GM12878 (cell line): ENCODE measurements at regions not wholly inside any gene's neighbourhood (a gene's known extent, or its start where the extent isn't known, plus 50 kb on each side); places are given as distances from the start of the nearest gene placed in this dataset.

ENCODE experiments used
- ATAC-seq: fragments of 200-7000 bp; cut with Tn5 transposase; 3 replicates; pipeline ENCODE4 v1.9.1; 2020; ENCODE audit warnings: mild to moderate bottlenecking, moderate library complexity
- BruUV-seq: library from RNA; stranded (reverse); fragments of 400-500 nt; replicated peaks from 2 replicates; lab custom pipeline; 2021; lab: Mats Ljungman, UMichigan
- CTCF ChIA-PET: fragments of 300-600 bp; sonication (Branson Sonifier 250); formaldehyde crosslinking; extraction: SDS; loops from one replicate; lab custom pipeline; 2021; ENCODE audit warnings: inconsistent platforms; lab: Yijun Ruan, JAX
- POLR2A ChIA-PET: fragments of 350-600 bp; formaldehyde crosslinking; extraction: SDS; loops from one replicate; lab custom pipeline; 2021; ENCODE audit warnings: inconsistent platforms; lab: Charles Lee
- RAD21 ChIA-PET: fragments of 300-600 bp; sonication (Branson Sonifier 250); formaldehyde crosslinking; loops from one replicate; lab custom pipeline; 2023; ENCODE audit warnings: antibody characterized with exemption; ENCODE audit not compliant: unreplicated experiment; lab: Charles Lee
- SMC1A ChIA-PET: fragments of 300-600 bp; sonication (Branson Sonifier 250); formaldehyde crosslinking; loops from one replicate; lab custom pipeline; 2023; ENCODE audit not compliant: unreplicated experiment, uncharacterized antibody; lab: Charles Lee
- DNase-seq: peaks from one replicate; pipeline ENCODE4 v3.0.0-alpha.2; 2011; ENCODE audit warnings: low read depth, low spot score
- FAIRE-seq: peaks from 3 replicates; lab custom pipeline; 2011; peaks lifted over from hg19 to GRCh38; lab: Jason Lieb, UNC
- H2AFZ ChIP-seq: 2 replicates; pipeline ENCODE4 v1.6.0; 2011; ENCODE audit warnings: low read depth, low read length, control low read depth; ENCODE audit not compliant: control insufficient read depth
- H3K27ac ChIP-seq: 2 replicates; pipeline ENCODE4 v1.5.1; 2011; ENCODE audit warnings: control low read depth; ENCODE audit not compliant: control insufficient read depth, insufficient read depth
- H3K27me3 ChIP-seq, 2 experiments: replicated peaks in 1 of 2; 2 replicates each; pipeline versions ENCODE4 v1.6.0 to v1.6.1; 2011; ENCODE audit warnings: low read length in 1 of 2; ENCODE audit not compliant: control insufficient read depth in 2 of 2, insufficient read depth in 2 of 2
- H3K36me3 ChIP-seq, 2 experiments: 2 replicates each; pipeline ENCODE4 v1.5.1; 2011; ENCODE audit warnings: low read length in 1 of 2; ENCODE audit not compliant: control insufficient read depth in 2 of 2, insufficient read depth in 2 of 2
- H3K4me1 ChIP-seq: 2 replicates; pipeline ENCODE4 v1.6.1; 2011; ENCODE audit warnings: mild to moderate bottlenecking, low read length, moderate library complexity, mixed read lengths; ENCODE audit not compliant: control insufficient read depth, insufficient read depth
- H3K4me2 ChIP-seq: 2 replicates; pipeline ENCODE4 v1.6.0; 2011; ENCODE audit warnings: control low read depth; ENCODE audit not compliant: control insufficient read depth, insufficient read depth
- H3K4me3 ChIP-seq: fragments of 200-600 bp; sonication (generic); 2 replicates; pipeline ENCODE4 v1.5.1; 2016
- H3K79me2 ChIP-seq: 2 replicates; pipeline ENCODE4 v1.6.0; 2011; ENCODE audit warnings: low read length; ENCODE audit not compliant: control insufficient read depth, insufficient read depth
- H3K9ac ChIP-seq: 2 replicates; pipeline ENCODE4 v1.8.0; 2011; ENCODE audit warnings: low read length, control low read depth, mixed read lengths; ENCODE audit not compliant: control insufficient read depth, insufficient read depth
- H3K9me3 ChIP-seq: replicated peaks from 3 replicates; pipeline ENCODE4 v1.5.1; 2011; ENCODE audit warnings: mild to moderate bottlenecking, low read length; ENCODE audit not compliant: control insufficient read depth, insufficient read depth
- H4K20me1 ChIP-seq: 2 replicates; pipeline ENCODE4 v1.6.0; 2011; ENCODE audit not compliant: control insufficient read depth, insufficient read depth
- ASH2L ChIP-seq: fragments of 300-600, 200-600 bp; sonication (generic); IDR thresholded peaks from 2 replicates; pipeline ENCODE4 v1.6.1; 2017; ENCODE audit warnings: low read depth, mild to moderate bottlenecking, borderline replicate concordance
- CBX3 ChIP-seq: fragments of 200-600 bp; sonication (generic); IDR thresholded peaks from 2 replicates; pipeline ENCODE4 v1.6.1; 2016; ENCODE audit warnings: low read depth, borderline replicate concordance
- CTCF ChIP-seq, 3 experiments: IDR thresholded peaks in 2 of 3; conservative IDR thresholded peaks in 1 of 3; 2 replicates each; pipeline ENCODE4 v1.5.1; 2011; ENCODE audit warnings: low read depth in 3 of 3, low read length in 3 of 3, mild to moderate bottlenecking in 3 of 3, control low read depth in 2 of 3, moderate library complexity in 2 of 3, inconsistent platforms in 1 of 3, mixed read lengths in 1 of 3; ENCODE audit not compliant: control insufficient read depth in 2 of 3, insufficient read depth in 1 of 3; ENCODE audit errors: extremely low read depth in 1 of 3
- GABPA ChIP-seq: IDR thresholded peaks from 2 replicates; pipeline ENCODE4 v1.6.1; 2014; ENCODE audit warnings: antibody characterized with exemption, low read depth, mild to moderate bottlenecking, inconsistent platforms
- HDGF ChIP-seq: fragments of 450-650 bp; IDR thresholded peaks from 2 replicates; pipeline ENCODE4 v1.6.1; 2016; ENCODE audit warnings: antibody characterized with exemption
- NBN ChIP-seq: fragments of 450-650 bp; IDR thresholded peaks from 2 replicates; pipeline ENCODE4 v1.6.1; 2016
- NFXL1 ChIP-seq: fragments of 450-650 bp; IDR thresholded peaks from 2 replicates; pipeline ENCODE4 v1.6.1; 2017; ENCODE audit warnings: antibody characterized with exemption, mild to moderate bottlenecking, borderline replicate concordance
- PAX8 ChIP-seq: fragments of 450-650 bp; IDR thresholded peaks from 2 replicates; pipeline ENCODE4 v1.6.1; 2017; ENCODE audit warnings: mild to moderate bottlenecking, moderate library complexity
- RCOR1 ChIP-seq: conservative IDR thresholded peaks from 2 replicates; pipeline ENCODE4 v1.6.1; 2012; ENCODE audit warnings: low read depth, low read length, improper control_type of control experiment
- RELA ChIP-seq: fragments of 450-650 bp; IDR thresholded peaks from 2 replicates; pipeline ENCODE4 v1.8.0; 2014; ENCODE audit warnings: borderline replicate concordance; ENCODE audit not compliant: partially characterized antibody
- SMAD1 ChIP-seq: fragments of 450-650 bp; IDR thresholded peaks from 2 replicates; pipeline ENCODE4 v1.6.1; 2018; ENCODE audit warnings: mild to moderate bottlenecking, low read depth; ENCODE audit not compliant: partially characterized antibody
- TAF1 ChIP-seq: IDR thresholded peaks from 2 replicates; pipeline ENCODE4 v1.6.1; 2011; ENCODE audit warnings: mild to moderate bottlenecking, low read depth, low read length, borderline replicate concordance
- TCF3 ChIP-seq: IDR thresholded peaks from 2 replicates; pipeline ENCODE4 v1.6.1; 2012; ENCODE audit warnings: low read depth, mild to moderate bottlenecking, low read length, borderline replicate concordance; ENCODE audit not compliant: insufficient read depth
- ZNF687 ChIP-seq: fragments of 450-650 bp; IDR thresholded peaks from 2 replicates; pipeline ENCODE4 v1.6.1; 2017; ENCODE audit warnings: mild to moderate bottlenecking, moderate library complexity
- in situ Hi-C: fragments of 300-500 bp; cut with MboI; formaldehyde crosslinking; loops from 9 replicates; pipeline ENCODE4 v1.14.3; 2018; ENCODE audit warnings: mixed read lengths
- intact Hi-C: fragments of 100-400 bp; cut with micrococcal nuclease; formaldehyde crosslinking; loops from one replicate; pipeline ENCODE4 v1.14.2; 2022; ENCODE audit not compliant: unreplicated experiment
- TF ChIP-seq, protein P1 (sequence below): fragments of 450-650 bp; IDR thresholded peaks from 2 replicates; pipeline ENCODE4 v1.6.1; 2018; ENCODE audit warnings: borderline replicate concordance, mild to moderate bottlenecking; ENCODE audit not compliant: partially characterized antibody
- TF ChIP-seq, protein P2 (sequence below): IDR thresholded peaks from 2 replicates; pipeline ENCODE4 v1.6.1; 2012; ENCODE audit warnings: low read length, inconsistent platforms

DNA sequence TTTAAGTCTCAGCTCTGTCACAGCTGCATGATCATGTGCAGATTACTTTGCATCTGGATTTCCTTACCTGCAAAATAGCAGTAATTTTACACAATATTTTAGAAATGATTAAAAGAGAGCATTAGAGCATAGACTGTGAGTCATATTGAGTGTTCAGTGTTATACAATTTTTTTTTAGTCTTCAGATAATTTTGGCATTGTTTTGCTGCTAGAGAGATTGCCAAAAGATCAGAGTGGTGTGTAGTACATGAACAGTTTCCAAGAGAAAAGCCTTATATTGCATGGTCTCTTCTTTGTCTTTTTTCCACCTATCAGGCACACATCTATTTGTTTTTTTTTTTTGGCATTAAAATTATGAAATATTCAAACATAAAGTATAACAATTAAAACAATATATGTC is 209.6 kb upstream of the TLL1 start:
- FAIRE-seq: no peak
- no peaks in the 10 kb centered on the region for H3K36me3 ChIP-seq
- TF ChIP-seq CTCF (IDR thresholded peaks at IDR 0.05 in 2 of 3, conservative IDR thresholded peaks at IDR 0.05 in 1 of 3; ENCODE audit: control insufficient read depth in 2 of 3, extremely low read depth in 1 of 3, insufficient read depth in 1 of 3, low read depth in 3 of 3, low read length in 3 of 3) (no peak), RCOR1 (no peak), SMAD1 (no peak), CBX3 (no peak), ZNF687 (no peak), GABPA (no peak), HDGF (no peak), NFXL1 (no peak), PAX8 (no peak), TAF1 (no peak), RELA (no peak), TCF3 (no peak), NBN (no peak), ASH2L (no peak)
- TF ChIP-seq, protein P1, sequence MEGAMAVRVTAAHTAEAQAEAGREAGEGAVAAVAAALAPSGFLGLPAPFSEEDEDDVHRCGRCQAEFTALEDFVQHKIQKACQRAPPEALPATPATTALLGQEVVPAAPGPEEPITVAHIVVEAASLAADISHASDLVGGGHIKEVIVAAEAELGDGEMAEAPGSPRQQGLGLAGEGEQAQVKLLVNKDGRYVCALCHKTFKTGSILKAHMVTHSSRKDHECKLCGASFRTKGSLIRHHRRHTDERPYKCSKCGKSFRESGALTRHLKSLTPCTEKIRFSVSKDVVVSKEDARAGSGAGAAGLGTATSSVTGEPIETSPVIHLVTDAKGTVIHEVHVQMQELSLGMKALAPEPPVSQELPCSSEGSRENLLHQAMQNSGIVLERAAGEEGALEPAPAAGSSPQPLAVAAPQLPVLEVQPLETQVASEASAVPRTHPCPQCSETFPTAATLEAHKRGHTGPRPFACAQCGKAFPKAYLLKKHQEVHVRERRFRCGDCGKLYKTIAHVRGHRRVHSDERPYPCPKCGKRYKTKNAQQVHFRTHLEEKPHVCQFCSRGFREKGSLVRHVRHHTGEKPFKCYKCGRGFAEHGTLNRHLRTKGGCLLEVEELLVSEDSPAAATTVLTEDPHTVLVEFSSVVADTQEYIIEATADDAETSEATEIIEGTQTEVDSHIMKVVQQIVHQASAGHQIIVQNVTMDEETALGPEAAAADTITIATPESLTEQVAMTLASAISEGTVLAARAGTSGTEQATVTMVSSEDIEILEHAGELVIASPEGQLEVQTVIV: no peak
- TF ChIP-seq, protein P2, sequence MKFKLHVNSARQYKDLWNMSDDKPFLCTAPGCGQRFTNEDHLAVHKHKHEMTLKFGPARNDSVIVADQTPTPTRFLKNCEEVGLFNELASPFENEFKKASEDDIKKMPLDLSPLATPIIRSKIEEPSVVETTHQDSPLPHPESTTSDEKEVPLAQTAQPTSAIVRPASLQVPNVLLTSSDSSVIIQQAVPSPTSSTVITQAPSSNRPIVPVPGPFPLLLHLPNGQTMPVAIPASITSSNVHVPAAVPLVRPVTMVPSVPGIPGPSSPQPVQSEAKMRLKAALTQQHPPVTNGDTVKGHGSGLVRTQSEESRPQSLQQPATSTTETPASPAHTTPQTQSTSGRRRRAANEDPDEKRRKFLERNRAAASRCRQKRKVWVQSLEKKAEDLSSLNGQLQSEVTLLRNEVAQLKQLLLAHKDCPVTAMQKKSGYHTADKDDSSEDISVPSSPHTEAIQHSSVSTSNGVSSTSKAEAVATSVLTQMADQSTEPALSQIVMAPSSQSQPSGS: no peak
- TF ChIP-seq, all 136 proteins: peak for 0
- H3K4me1 ChIP-seq: no peaks in the 10 kb centered on the region
- H3K9ac ChIP-seq: no peak overlapping the region
- ATAC-seq: no peak
- no peak for DNase-seq
- ChIA-PET POLR2A (interaction anchor here (0.7 kb wide), 1 partner anchor 22 kb away, joined by 3 read pairs; no protein-coding TSS in a partner anchor), RAD21 (no interaction called here), SMC1A (no interaction called here), CTCF (no interaction called here)
- H3K27me3 ChIP-seq: no peaks in the 10 kb centered on the region
- no peak overlapping the region for H2AFZ ChIP-seq
- no peaks in the 10 kb centered on the region for H3K79me2 ChIP-seq
- no peak overlapping the region for H3K27ac ChIP-seq
- in situ Hi-C loops (no loop called here), intact Hi-C loops (no loop called here)
- no peak overlapping the region for H3K4me2 ChIP-seq
- no peaks in the 10 kb centered on the region for H3K9me3 ChIP-seq
- H3K4me3 ChIP-seq: no peak overlapping the region
- no peaks in the 10 kb centered on the region for H4K20me1 ChIP-seq
- BruUV-seq: no TSS peak
